ENCODE measurements at regions not wholly inside any gene's neighbourhood (a gene's known extent, or its start where the extent isn't known, plus 50 kb on each side); places are given as distances from the start of the nearest gene placed in this dataset.

GRCh38 chr20:18922898-18923297, 109.3 kb downstream of the SCP2D1 start:
- CTCF ChIA-PET: no interaction called here
- Mint-ChIP-seq H3K27ac (no peak overlapping the region), H3K4me1 (no peaks in the 10 kb centered on the region), H3K9me3 (peaks cover 3% of the 10 kb centered on the region), H3K4me3 (no peak overlapping the region), H3K27me3 (peaks cover 3% of the 10 kb centered on the region), H3K36me3 (ENCODE audit: low read depth) (no peaks in the 10 kb centered on the region)
- DNase-seq (no peak), ATAC-seq (ENCODE audit: low read depth) (no peak)
- no peak for TF ChIP-seq CTCF (IDR thresholded peaks at IDR 0.05)
- POLR2A ChIA-PET: no interaction called here
- intact Hi-C loops (cut with micrococcal nuclease): no loop called here

- POLR2A ChIA-PET: no interaction called here
- H3K9me3 Mint-ChIP-seq: peaks cover 3% of the 10 kb centered on the region
- no peak for TF ChIP-seq CTCF (IDR thresholded peaks at IDR 0.05)
These were observed 113.4 kb downstream of the SCP2D1 start for GRCh38 chr20:18926965-18927364.

GRCh38 chr20:18928626-18929025, 115.0 kb downstream of the SCP2D1 start:
- H3K4me1 Mint-ChIP-seq: no peaks in the 10 kb centered on the region
- H3K36me3 Mint-ChIP-seq (ENCODE audit: low read depth): no peaks in the 10 kb centered on the region
- DNase-seq: no peak
- TF ChIP-seq CTCF (IDR thresholded peaks at IDR 0.05): no peak
- H3K27ac Mint-ChIP-seq: no peak overlapping the region
- H3K27me3 Mint-ChIP-seq: no peaks in the 10 kb centered on the region
- H3K9me3 Mint-ChIP-seq: no peaks in the 10 kb centered on the region
- H3K4me3 Mint-ChIP-seq: no peak overlapping the region
- no peak for ATAC-seq (ENCODE audit: low read depth)
- intact Hi-C loops (cut with micrococcal nuclease): no loop called here
- ChIA-PET CTCF (no interaction called here), POLR2A (no interaction called here)

More at GRCh38 chr20:18926965-18927364, 113.4 kb downstream of the SCP2D1 start:
- no peak for ATAC-seq (ENCODE audit: low read depth)
- intact Hi-C loops (cut with micrococcal nuclease): no loop called here
- Mint-ChIP-seq H3K4me3 (no peak overlapping the region), H3K36me3 (ENCODE audit: low read depth) (no peaks in the 10 kb centered on the region), H3K4me1 (no peaks in the 10 kb centered on the region), H3K27me3 (peaks cover 3% of the 10 kb centered on the region), H3K27ac (no peak overlapping the region)
- CTCF ChIA-PET: interaction anchor here (1.2 kb wide), 1 partner anchor 295 kb away, joined by 4 read pairs; no protein-coding TSS in a partner anchor
- DNase-seq: no peak

GRCh38 chr20:18929800-18930199, 116.2 kb downstream of the SCP2D1 start:
- Mint-ChIP-seq H3K27me3 (no peaks in the 10 kb centered on the region), H3K4me1 (no peaks in the 10 kb centered on the region), H3K9me3 (no peaks in the 10 kb centered on the region), H3K4me3 (no peak overlapping the region), H3K27ac (no peak overlapping the region), H3K36me3 (ENCODE audit: low read depth) (no peaks in the 10 kb centered on the region)
- DNase-seq: no peak
- intact Hi-C loops (cut with micrococcal nuclease): no loop called here
- ChIA-PET POLR2A (no interaction called here), CTCF (no interaction called here)
- no peak for ATAC-seq (ENCODE audit: low read depth)
- TF ChIP-seq CTCF (IDR thresholded peaks at IDR 0.05): no peak

GRCh38 chr20:18943542-18943941, 130.0 kb downstream of the SCP2D1 start:
- ChIA-PET CTCF (no interaction called here), POLR2A (no interaction called here)
- no peak for TF ChIP-seq CTCF (IDR thresholded peaks at IDR 0.05)
- no peaks in the 10 kb centered on the region for H3K4me1 Mint-ChIP-seq
- no peak overlapping the region for H3K4me3 Mint-ChIP-seq
- intact Hi-C loops (cut with micrococcal nuclease): no loop called here
- H3K36me3 Mint-ChIP-seq (ENCODE audit: low read depth): no peaks in the 10 kb centered on the region
- DNase-seq (no peak), ATAC-seq (ENCODE audit: low read depth) (no peak)
- H3K27me3 Mint-ChIP-seq: peaks cover 8% of the 10 kb centered on the region
- peaks cover 5% of the 10 kb centered on the region for H3K9me3 Mint-ChIP-seq
- H3K27ac Mint-ChIP-seq: no peak overlapping the region
